Stimulated activated CD8-positive, alpha-beta memory T cell treated with anti-CD3 and anti-CD28 coated beads, Interleukin-7, amount 100 ng/mL, for 24 hours (primary cell): ENCODE measurements at regions not wholly inside any gene's neighbourhood (a gene's known extent, or its start where the extent isn't known, plus 50 kb on each side); places are given as distances from the start of the nearest gene placed in this dataset.
A peak's percentile ranks its signal among the peaks of the same experiment; 100 is the strongest.
"Not testable (repeated sequence)": the region's sequence is repeated elsewhere in the genome, so short reads cannot be mapped to it uniquely, and the experiment has no call there.

Source experiments
- DNase-seq: peaks from one replicate; pipeline ENCODE4 v3.0.0-alpha.2; 2020; ENCODE audit warnings: low read depth

GRCh38 chr11:16605894-16606783, 132.3 kb upstream of the C11orf58 start:
- DNase-seq, result peak; percentile 80

GRCh38 chr11:16605389-16605893, 133.0 kb upstream of the C11orf58 start:
- no peak for DNase-seq

GRCh38 chr11:16604794-16605388, 133.6 kb upstream of the C11orf58 start:
- no peak for DNase-seq

GRCh38 chr11:16603890-16604793, 134.3 kb upstream of the C11orf58 start:
- DNase-seq, result no peak

- DNase-seq, result no peak
These were observed 135.2 kb upstream of the C11orf58 start for GRCh38 chr11:16603245-16603644.

- DNase-seq, result no peak
These were observed 139.5 kb upstream of the C11orf58 start for GRCh38 chr11:16598906-16599305.

GRCh38 chr11:16598032-16598431, 140.4 kb upstream of the C11orf58 start:
- DNase-seq, result no peak

GRCh38 chr11:16596231-16596630, 142.2 kb upstream of the C11orf58 start:
- no peak for DNase-seq

- DNase-seq, result no peak
These were observed 147.3 kb upstream of the C11orf58 start for GRCh38 chr11:16591157-16591556.

GRCh38 chr11:16587670-16588069, 150.8 kb upstream of the C11orf58 start:
- DNase-seq, result no peak

- no peak for DNase-seq
These were observed 153.9 kb upstream of the C11orf58 start for GRCh38 chr11:16584569-16584968.

GRCh38 chr11:16581078-16581477, 157.4 kb upstream of the C11orf58 start:
- DNase-seq, result not testable (repeated sequence)

- DNase-seq, result no peak
These were observed 161.0 kb upstream of the C11orf58 start for GRCh38 chr11:16577490-16577889.

- not testable (repeated sequence) for DNase-seq
These were observed 163.6 kb upstream of the C11orf58 start for GRCh38 chr11:16574889-16575288.

GRCh38 chr11:16572945-16573344, 165.5 kb upstream of the C11orf58 start:
- no peak for DNase-seq

GRCh38 chr11:16561150-16561549, 177.3 kb upstream of the C11orf58 start:
- DNase-seq, result no peak

GRCh38 chr11:16558494-16558893, 180.0 kb upstream of the C11orf58 start:
- DNase-seq, result no peak

GRCh38 chr11:16555956-16556355, 182.5 kb upstream of the C11orf58 start:
- DNase-seq, result no peak

GRCh38 chr11:16554361-16554760, 184.1 kb upstream of the C11orf58 start:
- DNase-seq, result no peak

GRCh38 chr11:16547879-16548278, 190.6 kb upstream of the C11orf58 start:
- no peak for DNase-seq

- DNase-seq, result no peak
These were observed 187.3 kb upstream of the SOX6 start for GRCh38 chr11:16543642-16544041.

GRCh38 chr11:16542353-16542752, 186.0 kb upstream of the SOX6 start:
- DNase-seq, result no peak
